ENCODE measurements at regions not wholly inside any gene's neighbourhood (a gene's known extent, or its start where the extent isn't known, plus 50 kb on each side); places are given as distances from the start of the nearest gene placed in this dataset.

DNA sequence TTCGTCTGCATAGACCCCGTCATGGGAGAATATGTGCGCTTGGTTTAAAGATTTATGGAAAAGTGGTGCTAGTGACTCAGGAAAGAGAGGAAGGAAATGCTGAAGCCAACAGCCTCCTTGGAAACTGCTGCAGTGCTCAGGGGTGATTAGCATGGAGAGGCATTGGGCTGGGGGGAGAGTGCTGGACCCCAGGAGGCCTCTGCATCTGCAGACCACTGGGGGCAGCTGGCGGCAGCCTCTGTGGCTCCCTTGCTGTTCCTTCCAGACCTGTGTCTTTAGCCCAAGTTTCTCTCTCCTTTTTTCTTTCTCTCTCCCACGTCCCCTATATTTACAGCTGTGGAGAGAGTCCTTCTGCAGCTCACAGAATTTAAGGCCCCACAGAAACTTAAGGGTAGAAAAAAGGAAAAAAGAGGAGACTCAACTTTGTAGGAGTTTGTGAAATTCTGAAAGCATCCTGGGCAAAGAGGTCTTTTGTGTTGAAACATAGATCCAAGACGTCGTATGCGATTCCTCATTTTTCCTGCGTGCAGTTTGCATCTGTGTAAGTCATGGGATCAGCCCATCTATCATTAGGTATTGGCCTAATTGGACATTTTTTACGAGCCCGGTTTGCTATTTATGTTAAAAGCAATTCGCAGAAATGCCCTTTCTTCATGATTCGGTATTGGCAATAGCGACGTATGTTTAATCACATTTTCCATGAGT lies 116.2 kb upstream of the ZNF536 start:
- TF ChIP-seq, protein P1, sequence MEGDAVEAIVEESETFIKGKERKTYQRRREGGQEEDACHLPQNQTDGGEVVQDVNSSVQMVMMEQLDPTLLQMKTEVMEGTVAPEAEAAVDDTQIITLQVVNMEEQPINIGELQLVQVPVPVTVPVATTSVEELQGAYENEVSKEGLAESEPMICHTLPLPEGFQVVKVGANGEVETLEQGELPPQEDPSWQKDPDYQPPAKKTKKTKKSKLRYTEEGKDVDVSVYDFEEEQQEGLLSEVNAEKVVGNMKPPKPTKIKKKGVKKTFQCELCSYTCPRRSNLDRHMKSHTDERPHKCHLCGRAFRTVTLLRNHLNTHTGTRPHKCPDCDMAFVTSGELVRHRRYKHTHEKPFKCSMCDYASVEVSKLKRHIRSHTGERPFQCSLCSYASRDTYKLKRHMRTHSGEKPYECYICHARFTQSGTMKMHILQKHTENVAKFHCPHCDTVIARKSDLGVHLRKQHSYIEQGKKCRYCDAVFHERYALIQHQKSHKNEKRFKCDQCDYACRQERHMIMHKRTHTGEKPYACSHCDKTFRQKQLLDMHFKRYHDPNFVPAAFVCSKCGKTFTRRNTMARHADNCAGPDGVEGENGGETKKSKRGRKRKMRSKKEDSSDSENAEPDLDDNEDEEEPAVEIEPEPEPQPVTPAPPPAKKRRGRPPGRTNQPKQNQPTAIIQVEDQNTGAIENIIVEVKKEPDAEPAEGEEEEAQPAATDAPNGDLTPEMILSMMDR (conservative IDR thresholded peaks at IDR 0.05), result no peak
- no peak for TF ChIP-seq EZH2 (IDR thresholded peaks at IDR 0.05; ENCODE audit: low read depth)
